GM21619 (cell line): ENCODE measurements at regions not wholly inside any gene's neighbourhood (a gene's known extent, or its start where the extent isn't known, plus 50 kb on each side); places are given as distances from the start of the nearest gene placed in this dataset.

ENCODE experiments used
- ATAC-seq: cut with Tn5 transposase; IDR thresholded peaks from one replicate; pipeline ENCODE4 v1.9.1; 2021; ENCODE audit not compliant: unreplicated experiment

DNA sequence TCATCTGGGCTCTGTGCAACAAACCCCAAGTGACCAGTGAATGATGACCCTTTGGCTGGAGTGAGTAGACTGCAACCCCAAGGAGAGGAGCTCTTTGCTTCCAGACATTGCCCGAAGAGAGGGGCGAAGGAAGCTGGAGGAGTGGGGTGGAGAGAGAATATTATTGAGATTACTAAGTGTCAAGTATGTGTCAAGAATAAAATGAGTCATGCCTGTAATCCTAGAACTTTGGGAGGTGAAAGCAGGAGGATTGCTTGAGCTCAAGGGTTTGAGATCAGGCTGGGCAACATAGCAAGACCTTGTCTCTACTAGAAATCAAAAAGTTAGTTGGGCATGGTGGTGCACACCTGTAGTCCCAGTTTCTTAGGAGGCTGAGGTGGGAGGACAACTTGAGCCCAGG, 142.0 kb upstream of the CCL2 start:
- no peak for ATAC-seq

DNA sequence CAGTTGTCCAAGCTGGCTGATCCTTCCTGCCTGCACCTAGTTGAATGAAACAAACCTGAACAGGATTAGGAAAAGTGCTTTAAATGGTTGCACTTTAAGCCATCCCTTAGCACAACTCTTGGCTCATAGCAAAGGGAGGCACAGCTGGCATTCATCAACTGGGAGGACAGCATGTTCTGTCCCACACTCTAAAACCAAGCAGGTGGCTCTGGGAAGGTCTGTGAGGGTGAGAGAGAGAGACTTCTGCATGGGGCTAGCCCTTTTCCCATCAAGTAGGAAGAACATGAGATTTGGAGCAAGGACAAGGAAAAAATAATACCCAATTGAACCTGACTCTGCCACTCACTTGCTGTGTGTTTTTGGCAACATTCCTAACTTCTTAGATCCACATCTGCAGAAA, 140.9 kb upstream of the CCL2 start:
- no peak for ATAC-seq

DNA sequence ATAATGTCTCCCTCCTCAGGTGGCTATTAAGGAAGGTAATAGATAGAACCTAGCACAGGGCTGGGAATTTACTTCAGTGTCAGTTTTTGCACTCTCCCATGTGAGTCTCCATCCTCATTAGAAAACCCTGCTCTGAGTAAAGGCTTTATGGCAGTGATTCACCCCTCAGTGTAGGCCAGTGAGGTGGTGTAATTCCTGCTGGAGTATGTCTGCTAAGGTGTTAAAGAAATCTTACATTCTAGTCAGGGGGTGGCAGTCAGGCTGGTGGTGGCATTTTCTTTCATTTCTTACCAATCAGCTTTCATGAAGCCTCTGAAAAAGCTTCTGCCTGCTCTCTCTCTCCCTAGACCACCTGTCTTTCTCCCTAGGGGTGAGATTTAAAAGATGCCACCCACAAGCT, 138.8 kb upstream of the CCL2 start:
- no peak for ATAC-seq

DNA sequence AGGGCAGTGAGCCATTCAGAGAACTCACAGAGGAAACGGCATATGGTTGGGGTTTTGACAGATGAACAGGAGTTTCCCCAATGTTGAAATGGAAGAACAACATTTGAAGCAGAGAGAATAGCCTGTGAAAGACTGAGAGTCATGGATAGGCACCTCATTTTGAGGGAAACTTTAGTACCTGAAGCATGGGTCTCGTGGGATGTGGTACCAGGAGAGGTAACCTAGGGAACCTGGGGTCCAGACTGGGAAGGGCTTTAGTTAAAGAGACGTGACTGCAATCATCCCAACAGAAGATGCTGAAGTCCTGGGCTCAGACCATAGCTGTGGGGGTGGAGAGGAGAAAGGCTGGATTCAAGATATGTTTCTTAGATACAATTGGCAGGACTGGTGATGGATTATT, 137.8 kb upstream of the CCL2 start:
- no peak for ATAC-seq

DNA sequence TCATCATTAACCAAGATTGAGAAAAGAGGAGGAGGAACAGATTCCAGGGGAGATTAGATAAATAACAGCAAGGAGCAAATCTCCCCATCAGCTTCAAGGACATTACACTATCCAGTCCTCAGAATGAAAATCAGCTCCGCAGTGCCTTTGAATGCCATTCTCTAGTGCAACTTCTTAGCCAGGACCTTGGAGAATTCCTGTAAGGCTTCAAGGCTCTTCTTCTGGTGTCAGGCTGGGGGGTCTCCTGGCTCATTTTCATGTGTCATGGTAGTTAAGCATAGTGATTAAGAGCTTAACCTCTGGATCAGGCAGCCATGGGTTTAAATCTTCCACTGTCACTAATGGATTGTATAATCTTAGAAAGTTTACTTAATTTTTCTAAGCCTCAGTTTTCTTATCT, 137.3 kb upstream of the CCL2 start:
- no peak for ATAC-seq

DNA sequence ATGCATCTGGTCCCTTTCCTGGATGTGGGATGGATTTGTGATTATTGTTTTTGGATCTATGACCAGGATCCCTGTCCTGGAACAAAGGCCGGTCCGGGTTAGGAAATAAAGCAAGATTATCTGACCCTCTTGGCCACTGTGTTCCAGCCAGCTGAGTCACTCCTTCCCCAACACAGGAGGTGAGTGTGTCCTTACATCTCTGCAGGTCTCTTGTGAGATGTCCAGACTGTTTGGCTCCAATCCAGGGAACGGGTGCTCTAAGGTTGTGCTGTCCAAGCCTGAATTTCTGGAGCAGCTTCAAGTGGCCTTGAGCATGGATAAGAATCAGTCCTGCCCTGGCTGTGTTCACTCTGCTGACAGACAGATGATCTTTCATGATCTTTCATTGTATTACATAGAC, 136.5 kb upstream of the CCL2 start:
- ATAC-seq = no peak

DNA sequence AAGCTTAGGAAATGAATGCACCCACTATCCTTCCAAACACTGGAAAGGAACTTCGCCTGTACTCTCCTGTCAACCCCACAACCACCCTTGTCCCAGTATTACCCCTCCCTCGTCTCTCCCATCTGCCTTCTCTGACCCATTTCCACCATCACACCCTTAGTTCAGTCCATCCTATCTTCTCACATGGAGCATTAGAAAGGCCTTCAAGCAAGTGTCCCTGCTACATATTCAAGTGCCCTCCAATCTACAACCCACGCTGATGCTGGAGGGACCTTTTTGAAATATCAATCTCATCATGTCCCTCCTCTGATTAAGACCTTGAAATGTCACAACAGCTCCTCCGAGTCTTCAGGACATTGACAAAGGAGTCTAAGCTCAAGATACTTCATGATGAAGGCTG, 133.8 kb upstream of the CCL2 start:
- no peak for ATAC-seq

DNA sequence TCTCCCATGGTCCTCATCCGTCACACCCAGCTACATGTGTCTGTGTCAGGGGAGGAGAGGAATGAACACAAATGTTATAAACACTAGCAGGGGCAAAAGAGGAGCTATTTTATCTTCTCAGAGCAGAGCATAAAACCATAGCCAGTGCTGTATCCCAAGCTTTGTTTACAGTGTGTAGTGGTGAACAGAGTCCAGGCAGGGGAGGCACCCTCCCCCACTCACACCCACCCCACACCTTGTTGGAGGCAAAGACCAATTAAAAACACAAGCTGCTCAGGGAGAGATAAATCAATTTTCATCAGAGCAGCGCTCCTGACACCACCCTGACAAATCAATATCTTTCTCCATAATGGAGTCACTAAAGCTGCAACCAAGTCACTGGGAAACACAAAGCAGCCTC, 132.6 kb upstream of the CCL2 start:
- ATAC-seq = no peak

DNA sequence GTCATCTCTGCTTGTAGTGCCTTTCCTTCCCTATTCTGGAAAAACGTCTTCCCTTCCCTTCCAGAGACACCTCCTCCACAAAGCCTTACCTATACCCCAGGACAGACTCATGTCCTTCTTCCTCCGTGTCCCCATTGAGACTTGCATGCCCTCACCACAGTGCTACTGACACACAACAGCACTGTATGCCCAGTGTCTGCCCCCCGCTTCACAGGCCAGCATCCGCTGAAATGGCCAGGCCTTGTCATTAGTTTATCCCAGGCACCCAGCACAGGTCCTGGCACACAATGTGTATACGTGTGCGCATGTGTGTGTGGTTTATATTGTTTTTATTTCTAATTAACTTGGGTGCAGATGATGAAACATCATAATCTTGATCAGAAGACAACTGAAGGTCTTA, 130.1 kb upstream of the CCL2 start:
- no peak for ATAC-seq

DNA sequence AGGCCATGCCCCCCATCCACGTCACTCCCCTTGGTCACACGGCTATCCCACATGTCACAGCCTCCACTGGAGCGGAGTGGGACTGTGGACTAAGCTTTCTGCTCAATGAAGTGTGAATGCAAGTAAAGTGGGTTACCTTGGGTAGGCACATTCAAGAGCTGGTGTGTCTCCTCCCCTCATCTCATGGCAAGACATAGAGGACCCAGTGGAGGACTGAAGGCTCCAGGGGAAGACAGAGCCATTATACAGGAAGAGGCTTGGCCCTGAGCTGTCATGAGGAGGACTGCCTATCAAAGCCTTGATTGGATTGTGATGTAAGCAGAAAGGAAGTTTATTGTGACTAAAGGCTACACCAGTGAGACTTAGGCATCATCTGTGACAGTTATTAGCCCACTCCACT, 129.2 kb upstream of the CCL2 start:
- ATAC-seq = no peak

DNA sequence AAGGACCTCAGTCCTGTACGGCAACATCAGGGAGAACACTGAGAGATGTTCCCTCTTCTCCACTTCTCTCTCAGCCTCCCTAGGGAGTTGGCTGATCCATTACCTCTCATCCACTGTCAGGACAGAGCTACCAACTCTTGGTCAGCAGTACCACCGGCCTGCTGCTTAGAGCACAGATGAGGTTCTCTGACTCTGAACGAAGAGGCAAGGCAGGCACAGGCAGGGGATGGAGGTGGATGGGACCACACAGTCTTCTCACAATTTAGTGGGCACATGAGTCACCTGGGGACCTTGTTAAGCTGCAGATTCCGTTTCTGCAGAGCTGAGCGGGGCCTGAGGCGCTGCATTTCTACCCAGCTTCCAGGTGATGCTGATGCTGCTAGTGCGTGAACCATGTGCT, 128.6 kb upstream of the CCL2 start:
- ATAC-seq = no peak

DNA sequence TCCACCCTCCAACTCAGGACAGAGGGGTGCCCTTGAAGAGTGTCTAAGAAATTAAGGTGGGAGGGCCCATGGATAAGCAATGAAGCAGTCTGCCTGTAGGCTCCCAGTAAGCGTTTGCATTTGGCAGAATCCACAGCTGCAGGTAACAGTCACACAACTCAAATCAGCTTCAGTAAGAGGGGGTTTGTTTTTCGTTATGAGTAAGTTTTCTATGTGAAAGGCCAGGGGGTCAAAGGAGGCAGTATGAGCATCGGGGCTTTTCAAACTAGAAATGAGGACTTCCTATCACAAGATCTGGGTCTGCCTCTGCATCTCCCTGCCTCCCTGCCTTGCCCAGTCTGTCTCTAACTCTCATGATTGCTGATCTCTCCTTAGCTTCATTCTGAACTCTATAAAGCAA, 128.1 kb upstream of the CCL2 start:
- no peak for ATAC-seq

DNA sequence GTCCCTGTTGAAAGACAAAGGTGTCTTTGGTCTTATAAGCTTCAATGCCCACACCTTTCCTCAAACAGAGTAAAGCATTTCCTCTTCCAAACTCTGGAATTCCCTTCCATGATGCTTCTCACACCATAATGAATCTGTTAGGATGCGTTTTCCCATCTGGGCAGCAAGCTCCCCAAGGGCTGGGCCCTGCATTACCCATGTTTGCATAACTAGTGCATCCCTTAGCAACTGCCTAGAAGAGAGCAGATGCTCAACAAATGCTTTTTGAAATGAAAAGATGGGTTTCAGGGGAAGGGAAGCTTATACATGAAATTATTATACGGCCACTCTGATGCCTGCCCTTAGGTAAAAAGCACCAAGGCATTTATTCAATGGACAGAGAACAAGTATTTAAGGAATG, 124.5 kb upstream of the CCL2 start:
- no peak for ATAC-seq

DNA sequence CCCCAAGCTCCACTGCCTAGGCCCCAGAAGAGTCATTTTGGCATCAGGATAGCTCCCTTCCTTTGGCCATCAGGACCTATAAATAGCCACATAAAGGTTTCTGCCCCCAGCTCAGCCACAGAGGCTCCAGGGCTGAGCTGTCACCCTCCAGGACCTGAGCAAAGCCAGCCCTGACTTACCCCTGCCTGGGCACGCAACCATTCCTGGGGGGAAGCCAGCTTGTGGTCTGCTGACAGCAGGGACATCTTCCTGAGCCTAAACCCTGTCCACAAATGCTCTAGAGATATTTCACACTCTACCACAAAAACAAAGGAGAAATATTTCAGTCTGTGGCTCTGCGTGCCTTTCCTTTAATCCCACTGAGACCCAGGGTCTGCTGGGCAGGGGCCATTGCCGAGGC, 123.7 kb upstream of the CCL2 start:
- ATAC-seq = no peak

DNA sequence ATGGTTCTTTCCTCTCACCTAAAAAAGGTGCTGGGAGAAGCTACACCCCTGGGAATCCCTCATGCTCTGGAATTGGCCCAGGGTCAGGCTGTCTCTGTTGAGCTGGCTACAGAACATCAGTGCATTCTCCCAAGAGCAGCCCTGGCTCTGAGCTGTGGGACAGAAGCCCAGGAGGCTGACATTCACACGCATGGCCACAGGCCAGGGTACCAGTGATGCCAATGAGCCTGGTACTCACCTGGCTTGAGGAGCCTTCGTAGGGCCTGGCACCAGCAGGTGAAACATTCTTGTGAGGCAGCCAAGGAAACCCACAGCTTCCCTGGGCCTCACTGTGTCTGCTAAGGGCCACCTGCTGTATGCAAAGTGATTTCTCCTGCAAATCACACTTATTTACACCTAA, 121.7 kb upstream of the CCL2 start:
- no peak for ATAC-seq

DNA sequence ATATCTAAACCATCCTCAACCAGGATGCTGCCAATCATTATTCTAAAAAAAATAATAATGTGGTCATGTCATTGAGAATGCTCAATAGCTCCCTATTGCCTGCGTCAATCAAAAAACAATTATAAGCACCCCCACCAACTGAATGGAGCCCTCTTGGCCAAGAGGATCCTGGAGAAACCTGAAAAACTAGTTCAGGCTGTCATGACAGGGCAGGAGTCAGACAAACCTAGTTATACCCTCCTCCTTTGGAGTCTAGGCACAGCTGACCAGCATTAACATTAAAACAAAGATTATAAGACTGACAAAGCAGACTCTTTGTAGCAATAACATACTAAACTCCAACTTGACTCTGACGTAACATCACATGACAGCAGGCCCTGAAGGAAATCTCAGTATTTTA, 119.2 kb upstream of the CCL2 start:
- no peak for ATAC-seq

DNA sequence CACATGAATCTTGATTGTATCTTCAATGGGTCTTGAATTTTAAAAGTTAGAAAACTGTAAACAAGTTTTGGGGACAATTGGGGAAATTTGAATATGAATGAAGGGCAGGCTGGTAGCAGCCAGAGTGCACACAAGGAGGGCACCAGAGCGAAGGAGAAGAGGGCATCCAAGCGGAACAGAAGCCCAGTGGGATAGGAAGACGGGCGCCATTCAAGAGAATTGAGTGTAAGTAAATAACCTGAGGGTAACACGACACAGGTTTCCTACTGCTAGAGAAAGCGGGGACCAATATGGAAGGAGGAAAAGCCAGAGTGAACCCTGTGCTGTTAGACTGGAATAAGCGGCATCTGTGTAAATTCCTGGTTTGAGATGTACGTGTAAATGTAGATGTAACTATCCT, 115.1 kb upstream of the CCL2 start:
- no peak for ATAC-seq

DNA sequence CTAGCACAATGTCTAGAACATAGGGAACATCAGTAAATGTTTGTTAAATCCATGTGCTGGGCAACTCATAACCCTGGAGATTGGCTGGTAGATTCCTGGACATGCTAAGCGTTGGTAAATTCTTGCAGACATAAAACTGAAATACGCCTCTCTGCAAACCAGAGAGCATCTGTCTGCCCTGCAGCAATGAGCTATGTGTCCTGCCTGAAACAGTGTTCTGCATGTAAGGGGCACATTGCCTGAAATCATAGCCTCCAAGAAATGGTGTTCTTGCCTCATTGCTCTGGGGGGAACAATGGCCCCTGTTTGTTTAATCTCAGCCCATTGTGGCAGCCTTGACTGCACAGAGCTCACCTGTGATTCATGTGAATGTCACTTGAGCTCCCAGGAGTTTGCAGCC, 113.5 kb upstream of the CCL2 start:
- no peak for ATAC-seq

DNA sequence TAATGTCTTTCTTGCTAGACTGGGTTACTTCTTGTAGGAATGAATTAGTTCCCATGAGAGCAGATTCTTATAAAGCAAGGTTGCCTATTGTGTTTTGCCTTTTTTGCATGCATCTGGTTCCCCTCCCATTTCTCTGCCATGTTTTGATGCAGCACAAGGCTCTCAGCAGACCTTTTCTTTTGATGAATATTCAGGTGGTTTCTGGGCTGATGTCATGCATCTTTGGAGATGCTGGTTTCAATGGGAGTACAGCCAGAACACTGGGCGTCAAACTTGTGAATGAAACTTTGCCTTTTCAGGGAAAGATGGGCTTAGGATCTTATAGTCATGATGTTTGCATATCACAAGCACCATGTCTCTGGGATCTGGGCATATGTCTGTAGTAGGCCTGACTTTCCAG, 111.7 kb upstream of the CCL2 start:
- ATAC-seq = no peak

DNA sequence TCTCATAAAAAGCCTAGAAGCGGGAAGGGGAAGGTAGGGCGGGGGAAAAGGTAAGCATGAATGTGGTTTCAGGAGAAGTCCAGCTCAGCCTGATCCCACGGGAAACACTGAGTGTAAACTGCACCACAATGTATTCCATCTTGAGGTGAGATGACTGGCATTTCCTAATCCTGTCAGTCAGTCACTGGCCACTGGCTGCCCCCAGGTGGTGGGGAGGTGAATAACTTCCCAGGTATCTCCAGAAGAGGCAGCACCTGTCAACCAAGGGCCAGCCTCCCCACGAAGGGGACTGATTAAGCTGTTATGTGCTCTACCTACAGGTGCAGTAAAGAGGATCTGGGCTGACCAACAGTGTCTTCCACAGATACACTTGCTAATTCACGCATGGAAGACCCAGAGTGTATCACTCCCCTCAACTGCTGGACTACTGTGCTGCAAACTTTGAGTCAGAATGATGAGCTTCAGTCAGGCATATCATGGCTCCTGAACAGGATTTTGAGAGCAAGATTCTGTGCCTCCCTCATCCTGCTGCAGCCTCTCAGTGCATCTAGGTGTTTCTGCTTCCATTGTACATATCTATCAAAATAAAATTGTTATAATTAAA, 108.5 kb upstream of the CCL2 start:
- ATAC-seq = no peak

DNA sequence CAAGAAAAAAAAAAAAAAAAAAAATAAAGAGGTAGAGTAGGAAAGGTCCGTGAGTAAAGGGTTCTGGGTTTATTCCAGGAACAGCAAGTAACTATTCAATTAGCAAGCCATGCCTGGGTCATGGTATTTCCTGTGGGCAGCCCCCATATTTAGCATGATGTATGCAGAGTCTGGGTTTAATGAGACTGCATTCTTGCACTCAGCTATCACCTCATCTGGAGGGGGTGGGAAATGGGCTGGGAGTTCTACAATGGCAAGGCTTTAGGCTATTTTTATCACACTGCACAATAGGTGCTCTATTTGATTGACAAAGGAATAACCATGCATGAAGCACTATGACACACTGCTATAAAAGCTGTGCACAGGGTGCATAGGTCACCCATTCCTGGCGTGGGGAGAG, 104.0 kb upstream of the CCL2 start:
- no peak for ATAC-seq

DNA sequence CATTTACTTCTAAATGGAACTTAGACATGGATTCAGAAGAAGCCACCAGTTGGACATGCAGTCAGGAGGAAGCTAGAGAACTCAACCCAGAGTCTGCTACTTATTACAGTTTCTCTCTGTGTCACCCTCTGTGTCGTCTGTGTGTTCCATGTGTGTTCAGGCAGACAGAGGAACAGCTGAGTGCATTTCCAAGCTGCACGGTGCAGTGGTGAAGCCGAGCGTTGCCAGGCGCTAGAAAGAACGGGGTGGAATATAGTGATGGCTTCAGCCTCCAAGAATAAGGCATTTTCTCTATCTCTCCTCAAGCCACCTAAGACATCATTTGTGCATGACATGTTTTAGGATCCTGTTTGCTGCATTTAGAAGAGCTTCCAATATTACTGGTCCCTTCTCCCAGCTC, 101.1 kb upstream of the CCL2 start:
- ATAC-seq = no peak

DNA sequence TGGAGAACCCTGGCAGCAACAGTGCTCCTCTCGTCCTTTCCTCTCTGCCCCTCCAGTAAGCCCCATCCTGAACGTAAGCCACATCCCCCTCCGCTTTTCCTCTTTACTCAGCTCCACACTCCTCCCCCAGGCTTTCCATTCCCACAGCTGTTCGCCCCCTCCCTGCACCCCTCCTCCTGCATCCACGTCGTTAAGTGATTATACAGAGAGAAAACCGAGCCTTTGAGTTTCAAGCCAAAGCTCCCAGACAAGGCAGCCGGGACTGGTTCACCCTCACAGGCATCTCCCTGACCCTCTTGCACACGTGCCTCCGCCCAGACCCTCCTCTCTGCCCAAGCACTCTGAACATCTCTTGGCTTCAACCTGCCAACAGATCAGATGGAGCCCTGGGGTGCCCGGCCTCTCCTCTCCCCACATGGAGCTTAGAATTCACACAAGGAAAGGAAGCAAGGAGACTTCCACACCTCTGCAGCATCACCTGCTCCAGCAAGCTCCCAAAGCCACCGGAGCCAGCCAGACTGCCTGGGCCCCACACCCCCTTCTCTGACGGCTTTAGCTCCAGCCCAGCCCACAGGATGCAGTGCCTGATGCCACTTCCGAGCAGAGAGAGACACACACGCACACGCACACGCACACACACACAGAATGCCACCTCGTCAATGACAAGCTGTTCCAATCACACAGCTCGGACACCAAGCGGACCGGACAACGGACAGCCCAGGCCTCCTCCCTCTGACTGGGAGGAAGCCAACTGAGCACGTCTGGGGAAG, 99.9 kb upstream of the CCL2 start:
- no peak for ATAC-seq
